ENCODE measurements at regions not wholly inside any gene's neighbourhood (a gene's known extent, or its start where the extent isn't known, plus 50 kb on each side); places are given as distances from the start of the nearest gene placed in this dataset.

GRCh38 chr2:455015-455705, 167.3 kb upstream of the ALKAL2 start:
- TF ChIP-seq, protein P1, sequence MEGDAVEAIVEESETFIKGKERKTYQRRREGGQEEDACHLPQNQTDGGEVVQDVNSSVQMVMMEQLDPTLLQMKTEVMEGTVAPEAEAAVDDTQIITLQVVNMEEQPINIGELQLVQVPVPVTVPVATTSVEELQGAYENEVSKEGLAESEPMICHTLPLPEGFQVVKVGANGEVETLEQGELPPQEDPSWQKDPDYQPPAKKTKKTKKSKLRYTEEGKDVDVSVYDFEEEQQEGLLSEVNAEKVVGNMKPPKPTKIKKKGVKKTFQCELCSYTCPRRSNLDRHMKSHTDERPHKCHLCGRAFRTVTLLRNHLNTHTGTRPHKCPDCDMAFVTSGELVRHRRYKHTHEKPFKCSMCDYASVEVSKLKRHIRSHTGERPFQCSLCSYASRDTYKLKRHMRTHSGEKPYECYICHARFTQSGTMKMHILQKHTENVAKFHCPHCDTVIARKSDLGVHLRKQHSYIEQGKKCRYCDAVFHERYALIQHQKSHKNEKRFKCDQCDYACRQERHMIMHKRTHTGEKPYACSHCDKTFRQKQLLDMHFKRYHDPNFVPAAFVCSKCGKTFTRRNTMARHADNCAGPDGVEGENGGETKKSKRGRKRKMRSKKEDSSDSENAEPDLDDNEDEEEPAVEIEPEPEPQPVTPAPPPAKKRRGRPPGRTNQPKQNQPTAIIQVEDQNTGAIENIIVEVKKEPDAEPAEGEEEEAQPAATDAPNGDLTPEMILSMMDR (IDR thresholded peaks at IDR 0.05): no peak

- TF ChIP-seq, protein P1 (IDR thresholded peaks at IDR 0.05): no peak
Observed at GRCh38 chr2:453132-453531, 165.2 kb upstream of the ALKAL2 start.

DNA sequence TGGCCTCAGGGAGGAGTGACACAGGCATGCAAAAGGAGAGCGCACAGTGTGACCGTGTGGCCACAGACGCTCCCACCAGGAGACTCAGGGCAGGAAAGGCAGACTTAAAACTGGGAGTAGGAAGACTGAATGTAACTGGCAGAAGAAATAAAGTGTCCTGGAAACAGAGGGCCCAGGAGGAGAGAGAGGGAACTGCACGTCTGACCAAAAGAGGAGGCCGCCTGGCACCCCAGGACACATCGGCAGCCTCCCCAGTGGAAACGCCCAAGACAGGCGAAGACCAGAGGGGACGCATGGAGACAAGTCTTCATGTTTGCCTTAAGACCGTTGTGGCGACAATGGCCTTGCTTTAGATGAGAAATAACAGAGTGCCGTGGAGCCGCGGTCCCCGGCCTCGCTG, 163.6 kb upstream of the ALKAL2 start:
- TF ChIP-seq, protein P1 (IDR thresholded peaks at IDR 0.05): no peak

GRCh38 chr2:449246-450067, 161.6 kb upstream of the ALKAL2 start:
- TF ChIP-seq, protein P1 (IDR thresholded peaks at IDR 0.05): no peak

- TF ChIP-seq, protein P1 (IDR thresholded peaks at IDR 0.05): no peak
Observed at GRCh38 chr2:447902-448665, 160.2 kb upstream of the ALKAL2 start.

DNA sequence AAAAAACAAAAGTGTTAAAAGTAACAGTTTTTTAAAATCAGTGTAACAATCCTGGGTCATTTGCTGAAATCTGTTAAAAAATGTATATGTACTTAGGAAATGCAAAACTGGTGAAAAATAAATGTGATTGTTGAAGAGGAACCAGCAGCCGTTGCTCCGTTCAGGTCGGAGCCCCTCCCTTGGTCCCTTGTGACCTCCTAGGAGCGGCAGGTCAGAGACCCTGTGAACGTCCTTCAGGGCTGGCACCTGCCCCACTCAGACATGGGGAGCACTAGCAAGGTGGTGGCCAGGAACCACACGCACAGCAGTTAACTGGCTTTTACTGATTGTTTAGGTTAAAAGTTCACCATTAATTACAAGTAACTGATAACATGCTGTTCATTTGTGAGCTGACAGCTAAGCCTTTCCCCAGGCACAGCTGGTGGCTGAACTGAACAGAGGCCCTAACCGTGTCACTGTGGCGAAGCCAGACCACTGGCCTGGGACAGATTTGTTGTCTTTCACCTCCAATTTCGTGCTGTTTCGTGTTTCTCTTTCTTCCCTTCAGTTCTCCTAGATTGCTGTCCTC, 159.2 kb upstream of the ALKAL2 start:
- TF ChIP-seq, protein P1 (IDR thresholded peaks at IDR 0.05): no peak

DNA sequence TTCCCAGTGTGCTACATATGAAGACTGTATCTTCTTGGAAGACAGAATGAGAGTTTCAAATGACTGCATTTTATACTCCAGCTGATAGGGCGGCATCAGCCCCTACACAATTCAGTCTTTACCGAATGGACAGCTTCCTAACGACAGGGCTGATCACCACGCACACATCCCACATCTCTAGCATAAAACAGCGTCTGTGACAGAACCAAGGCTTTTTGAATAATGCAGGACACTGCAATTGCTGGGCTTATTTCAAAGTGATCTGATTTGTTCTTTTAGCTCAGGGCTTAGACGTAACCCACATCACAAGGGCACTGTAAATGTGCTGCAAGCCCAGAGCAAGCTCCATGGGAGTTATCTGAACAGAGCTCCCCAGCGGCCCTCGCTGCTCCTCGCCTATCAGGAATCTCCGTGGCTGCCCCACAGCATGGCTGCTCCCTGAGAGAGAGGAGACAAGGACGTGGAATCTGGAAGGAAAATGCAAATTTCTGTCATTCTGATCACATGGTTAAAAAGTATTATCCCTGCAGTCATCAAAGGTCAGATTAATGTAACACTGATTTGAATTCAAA, 158.5 kb upstream of the ALKAL2 start:
- TF ChIP-seq, protein P1 (IDR thresholded peaks at IDR 0.05): no peak

Measured in LNCAP (cell line).